GM11168 (cell line): ENCODE measurements at regions not wholly inside any gene's neighbourhood (a gene's known extent, or its start where the extent isn't known, plus 50 kb on each side); places are given as distances from the start of the nearest gene placed in this dataset.

Experiments used
- in situ Hi-C: fragments of 300-500 bp; cut with MboI; formaldehyde crosslinking; loops from one replicate; pipeline ENCODE4 v1.12.0; 2022; ENCODE audit warnings: low sequenced_read_pairs; ENCODE audit not compliant: unreplicated experiment

DNA sequence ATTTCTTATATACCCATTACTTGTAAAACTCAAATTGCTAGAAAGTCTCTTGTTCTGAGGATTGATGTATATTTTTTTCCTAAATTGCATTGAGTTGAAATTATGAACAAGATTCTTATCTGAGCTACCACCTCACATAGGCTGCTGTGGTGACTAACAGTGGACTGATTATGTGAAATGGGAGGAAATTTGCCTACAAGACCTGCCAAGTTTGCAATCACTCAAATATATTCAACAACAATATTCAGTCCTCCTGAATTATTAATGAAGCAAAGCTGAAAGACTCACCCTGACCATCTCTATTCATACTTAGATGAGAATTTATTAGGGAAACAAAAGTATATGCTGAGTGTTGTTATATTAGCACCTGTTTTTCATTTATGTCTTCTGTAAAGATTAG is 412.6 kb upstream of the SEMA6D start:
- in situ Hi-C loops: no loop called here

DNA sequence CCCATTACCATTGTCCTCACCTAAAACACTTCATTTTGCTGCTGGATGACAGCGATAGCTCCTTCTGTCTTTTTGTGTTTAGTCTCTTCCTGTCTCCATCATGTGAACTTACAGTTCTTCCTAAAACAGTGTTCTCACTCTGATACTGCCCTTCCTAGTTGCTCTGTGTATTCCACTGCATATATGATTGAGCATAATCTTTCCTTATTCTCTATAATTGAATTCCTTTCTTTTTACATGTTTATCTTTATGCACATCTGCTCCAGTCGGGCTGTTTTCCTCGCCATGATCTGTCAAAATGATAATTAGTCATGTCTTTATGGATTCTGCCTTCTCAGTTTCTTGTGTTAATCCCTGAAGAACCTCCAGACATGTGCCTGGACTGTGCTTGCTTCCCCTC is 405.1 kb upstream of the SEMA6D start:
- in situ Hi-C loops: no loop called here

GRCh38 chr15:47326410-47327333 is 390.6 kb upstream of the SEMA6D start:
- in situ Hi-C loops: no loop called here

DNA sequence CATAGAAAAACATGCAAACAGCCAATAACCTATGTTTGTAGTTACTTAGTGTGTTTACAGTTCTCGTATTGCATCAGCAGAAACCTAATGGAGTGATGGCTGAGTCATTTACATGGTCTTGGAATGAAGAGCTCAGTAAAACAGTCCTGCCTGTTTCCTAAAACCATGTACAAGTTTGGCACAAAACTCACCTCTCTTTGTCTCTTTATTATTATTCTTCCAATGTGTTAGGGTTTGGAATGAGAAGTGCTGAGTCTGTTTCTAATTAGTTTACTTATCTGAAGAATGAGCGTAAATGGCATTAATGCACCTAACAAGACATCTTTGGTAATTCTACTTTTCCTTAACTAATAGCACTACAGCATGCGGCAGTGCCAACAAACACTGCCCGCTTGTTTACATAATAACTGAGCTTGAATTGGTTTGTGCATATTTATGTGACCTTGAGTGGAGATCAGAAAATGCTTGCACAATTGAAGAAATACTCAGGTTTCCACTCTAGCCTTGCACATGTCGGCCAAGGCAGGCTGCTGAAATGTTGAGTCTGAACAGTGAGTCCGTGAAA is 385.4 kb upstream of the SEMA6D start:
- in situ Hi-C loops: no loop called here

GRCh38 chr15:47332481-47332880 is 384.8 kb upstream of the SEMA6D start:
- in situ Hi-C loops: no loop called here

DNA sequence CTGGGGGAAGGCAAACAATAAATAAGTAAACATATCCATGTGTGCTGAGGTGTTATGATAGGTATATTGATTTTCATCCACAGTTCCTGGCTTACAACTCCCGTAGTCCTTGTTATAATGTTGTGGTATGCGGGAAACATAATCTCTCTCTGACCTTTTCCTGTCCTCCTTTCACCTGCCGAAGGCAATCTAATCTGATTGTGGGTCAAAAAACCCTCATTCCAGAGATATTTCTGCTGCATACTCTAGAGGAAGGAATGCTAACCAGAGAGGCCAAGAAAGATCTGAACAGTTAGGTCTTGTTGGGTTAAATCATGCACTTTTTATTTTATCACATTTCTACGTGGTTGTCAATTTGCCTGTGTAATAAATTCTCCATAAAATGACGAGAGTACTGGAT is 383.6 kb upstream of the SEMA6D start:
- in situ Hi-C loops: no loop called here

DNA sequence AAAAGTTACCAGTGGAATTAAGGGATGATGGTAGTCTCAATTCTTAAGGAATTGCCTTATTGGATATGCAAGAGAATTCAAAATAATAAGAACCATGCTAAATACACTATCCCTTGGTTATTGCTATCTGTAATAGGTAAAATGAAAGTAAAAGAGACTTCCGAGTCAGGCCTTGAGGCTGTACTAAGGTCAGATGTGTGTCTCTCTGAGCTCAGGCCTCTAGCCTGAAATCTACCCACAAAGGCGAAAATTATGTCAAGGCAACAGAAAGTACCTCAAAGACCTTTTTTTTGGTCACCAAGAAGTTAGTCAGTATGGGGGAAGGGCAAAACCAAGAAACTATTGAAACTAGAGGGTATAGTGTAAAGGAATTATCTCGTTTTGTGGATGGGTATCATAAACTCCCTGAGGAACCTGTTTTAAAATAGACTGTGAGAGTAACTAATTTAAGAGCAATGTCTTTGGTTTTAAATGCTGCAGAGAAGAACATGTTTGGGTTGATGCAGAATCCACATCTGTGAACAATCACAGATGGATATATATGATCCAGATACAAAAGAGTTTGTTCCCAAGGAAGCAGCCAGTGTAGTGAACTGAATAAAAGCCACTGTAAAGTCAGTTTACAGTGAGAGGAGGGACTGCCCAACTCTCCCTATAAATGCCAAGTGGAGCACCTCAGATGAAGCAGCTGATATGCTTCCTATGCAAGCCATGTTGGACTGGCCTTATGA is 382.3 kb upstream of the SEMA6D start:
- in situ Hi-C loops: no loop called here

DNA sequence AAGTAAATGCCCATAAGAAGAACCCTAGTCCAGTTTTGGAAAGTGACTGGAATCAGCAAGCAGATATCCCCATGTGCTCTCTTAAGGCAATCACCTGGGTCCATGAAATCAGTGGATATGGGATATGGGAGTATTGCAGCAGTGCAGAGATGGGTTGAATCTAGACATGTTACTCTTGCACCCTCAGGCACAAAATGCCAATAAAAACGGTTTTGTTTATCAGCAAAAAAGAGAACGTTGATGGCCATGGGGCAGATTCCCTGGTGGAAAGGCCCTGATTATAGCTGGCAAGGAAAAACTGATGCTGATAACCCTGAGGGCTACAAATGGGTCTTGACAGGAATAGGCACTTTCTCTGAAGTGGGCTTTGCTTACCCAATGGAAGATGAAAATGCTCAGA is 380.2 kb upstream of the SEMA6D start:
- in situ Hi-C loops: no loop called here

GRCh38 chr15:47337836-47338235 is 379.5 kb upstream of the SEMA6D start:
- in situ Hi-C loops: no loop called here

DNA sequence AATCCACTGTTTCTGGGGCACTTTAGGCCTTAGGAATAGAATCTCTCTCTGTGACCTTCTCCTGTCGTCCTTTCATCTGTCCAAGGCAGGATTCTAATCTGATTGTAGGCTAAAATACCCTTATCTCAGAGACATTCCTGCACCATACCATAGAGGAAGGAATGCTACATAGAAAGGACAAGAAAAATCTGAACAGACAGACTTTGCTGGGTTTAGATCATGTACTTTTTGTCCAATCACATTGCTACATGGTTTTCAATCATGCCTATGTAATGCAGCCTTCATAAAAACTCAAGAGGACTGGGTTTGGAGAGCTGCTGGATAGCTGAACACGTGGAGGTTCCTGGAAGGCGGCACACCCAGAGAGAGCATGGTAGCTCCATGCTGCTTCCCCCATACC is 378.5 kb upstream of the SEMA6D start:
- in situ Hi-C loops: no loop called here

GRCh38 chr15:47339800-47340570 is 377.3 kb upstream of the SEMA6D start:
- in situ Hi-C loops: no loop called here

DNA sequence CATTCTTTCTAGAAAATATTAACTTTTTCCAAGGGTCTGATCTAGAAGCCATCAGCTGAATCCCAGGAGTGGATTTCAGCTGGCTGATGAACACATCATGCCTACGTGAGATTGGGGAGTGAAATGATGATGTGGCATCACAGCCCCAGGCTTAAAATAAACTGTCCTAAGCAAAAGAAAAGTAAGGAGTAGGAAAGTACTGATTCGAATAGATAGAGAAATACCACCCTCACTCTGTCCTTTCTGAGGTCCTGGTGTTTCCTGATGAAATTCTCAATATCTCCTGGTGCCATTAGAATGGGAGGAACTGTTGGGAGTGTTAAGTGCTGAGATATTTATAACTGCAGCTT is 376.8 kb upstream of the SEMA6D start:
- in situ Hi-C loops: no loop called here

- in situ Hi-C loops: no loop called here
These were observed 368.1 kb upstream of the SEMA6D start for GRCh38 chr15:47349179-47349578.

GRCh38 chr15:47351501-47351900 is 365.8 kb upstream of the SEMA6D start:
- in situ Hi-C loops: no loop called here

- in situ Hi-C loops: no loop called here
These were observed 365.1 kb upstream of the SEMA6D start for GRCh38 chr15:47352217-47352616.

DNA sequence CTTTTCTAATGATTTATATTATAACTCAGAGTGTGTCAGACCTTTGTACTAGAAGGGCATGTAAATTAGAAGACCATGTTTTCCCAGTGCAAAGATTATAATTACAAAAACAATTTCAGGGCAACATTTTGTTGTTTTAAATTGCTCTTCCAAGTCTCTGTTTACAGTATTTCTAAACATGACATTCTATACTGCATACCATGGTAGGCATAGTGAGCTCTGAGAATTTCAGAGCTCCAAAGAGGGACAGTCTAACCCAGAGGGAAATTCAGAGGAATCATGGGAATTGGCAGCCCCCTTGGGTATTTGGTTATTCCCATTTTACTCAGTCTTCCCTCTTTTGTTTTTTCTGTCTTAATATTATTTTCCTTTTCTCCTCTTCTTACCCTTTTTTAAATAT is 361.5 kb upstream of the SEMA6D start:
- in situ Hi-C loops: no loop called here

GRCh38 chr15:47356297-47356696 is 361.0 kb upstream of the SEMA6D start:
- in situ Hi-C loops: no loop called here

- in situ Hi-C loops: no loop called here
These were observed 358.4 kb upstream of the SEMA6D start for GRCh38 chr15:47358876-47359275.

- in situ Hi-C loops: no loop called here
These were observed 357.0 kb upstream of the SEMA6D start for GRCh38 chr15:47360305-47360704.

DNA sequence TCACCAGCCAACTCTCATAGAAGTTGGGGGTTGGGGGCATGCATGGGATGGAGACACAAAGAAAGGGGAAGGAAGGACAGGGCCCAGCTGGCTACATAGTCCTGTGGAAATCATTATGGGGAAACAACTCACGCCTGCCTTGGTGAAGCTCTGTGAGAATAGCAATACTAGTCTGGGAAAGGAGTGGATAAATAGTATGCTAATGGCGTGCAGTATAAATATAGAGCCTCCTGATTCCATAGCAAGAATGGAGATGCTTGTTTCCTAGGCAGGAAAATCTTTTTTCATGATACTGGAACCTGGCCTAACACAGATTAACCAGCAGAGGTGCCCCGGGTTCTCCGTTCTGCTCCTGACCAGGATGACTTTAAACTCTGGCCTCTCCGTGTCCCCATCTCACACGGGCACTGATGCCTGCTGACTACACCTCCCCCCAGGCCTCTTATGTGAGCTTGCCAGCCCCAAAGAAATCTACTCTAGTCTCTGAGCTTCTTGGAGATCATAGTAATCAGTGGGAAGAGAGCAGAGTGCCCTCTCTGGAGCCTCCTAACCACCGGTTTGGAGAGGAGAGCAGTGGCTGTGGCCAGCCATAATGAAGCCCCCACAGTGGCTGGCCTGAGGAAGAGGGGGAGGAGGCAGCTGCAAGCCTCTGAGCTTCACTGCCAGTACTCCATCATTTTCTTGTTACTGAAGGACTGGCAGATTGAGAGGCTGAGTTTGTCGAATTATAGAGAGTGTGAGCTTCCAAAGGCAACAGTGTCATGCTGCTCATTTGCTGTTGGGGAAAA is 355.0 kb upstream of the SEMA6D start:
- in situ Hi-C loops: no loop called here
